C4-2B (cell line): ENCODE measurements at regions not wholly inside any gene's neighbourhood (a gene's known extent, or its start where the extent isn't known, plus 50 kb on each side); places are given as distances from the start of the nearest gene placed in this dataset.
"Not testable (repeated sequence)": the region's sequence is repeated elsewhere in the genome, so short reads cannot be mapped to it uniquely, and the experiment has no call there.

Experiments
- H3K27ac ChIP-seq: fragments of 450-650 bp; 2 replicates; pipeline ENCODE4 v1.5.1; 2017
- CTCF ChIP-seq: fragments of 450-650 bp; conservative IDR thresholded peaks from 2 replicates; pipeline ENCODE4 v1.5.1; 2017; ENCODE audit warnings: mild to moderate bottlenecking
- ZFX ChIP-seq: fragments of 450-650 bp; IDR thresholded peaks from 2 replicates; pipeline ENCODE4 v1.6.1; 2017

GRCh38 chr17:74133740-74134139 lies 69.7 kb upstream of the RPL38 start:
- TF ChIP-seq ZFX: no peak
- TF ChIP-seq CTCF: no peak
- H3K27ac ChIP-seq: no peak overlapping the region

- H3K27ac ChIP-seq: not testable (repeated sequence)
Measured at GRCh38 chr17:74134234-74134633, 69.2 kb upstream of the RPL38 start.

- TF ChIP-seq CTCF: no peak
- no peak for TF ChIP-seq ZFX
- no peak overlapping the region for H3K27ac ChIP-seq
Measured at GRCh38 chr17:74134991-74135390, 68.5 kb upstream of the RPL38 start.

- no peak overlapping the region for H3K27ac ChIP-seq
- TF ChIP-seq ZFX (no peak), CTCF (no peak)
Measured at GRCh38 chr17:74135391-74136167, 67.9 kb upstream of the RPL38 start.

- H3K27ac ChIP-seq: no peak overlapping the region
- TF ChIP-seq CTCF (no peak), ZFX (no peak)
Measured at GRCh38 chr17:74137416-74137815, 66.1 kb upstream of the RPL38 start.

- TF ChIP-seq ZFX (no peak), CTCF (no peak)
Measured at GRCh38 chr17:74139120-74139519, 64.4 kb upstream of the RPL38 start.

GRCh38 chr17:74140282-74140681 lies 63.2 kb upstream of the RPL38 start:
- TF ChIP-seq ZFX: no peak
- no peak for TF ChIP-seq CTCF
- H3K27ac ChIP-seq: no peak overlapping the region

More at GRCh38 chr17:74139120-74139519, 64.4 kb upstream of the RPL38 start:
- H3K27ac ChIP-seq: no peak overlapping the region

GRCh38 chr17:74141612-74142011 lies 61.9 kb upstream of the RPL38 start:
- TF ChIP-seq CTCF (no peak), ZFX (no peak)
- H3K27ac ChIP-seq: no peak overlapping the region

GRCh38 chr17:74143318-74143717 lies 60.2 kb upstream of the RPL38 start:
- H3K27ac ChIP-seq: not testable (repeated sequence)
